Fibroblast of villous mesenchyme (primary cell): ENCODE measurements at regions not wholly inside any gene's neighbourhood (a gene's known extent, or its start where the extent isn't known, plus 50 kb on each side); places are given as distances from the start of the nearest gene placed in this dataset.

Experiments used
- DNase-seq: peaks from one replicate; pipeline ENCODE4 v3.0.0-alpha.2; 2010; ENCODE audit warnings: low read depth
- H3K4me3 ChIP-seq: 2 replicates; pipeline ENCODE4 v1.5.1; 2011; ENCODE audit warnings: low read depth, mild to moderate bottlenecking, low read length
- TF ChIP-seq, protein P1 (sequence below): IDR thresholded peaks from 2 replicates; pipeline ENCODE4 v1.5.1; 2012; ENCODE audit warnings: low read depth, mild to moderate bottlenecking, low read length; ENCODE audit not compliant: insufficient read depth

DNA sequence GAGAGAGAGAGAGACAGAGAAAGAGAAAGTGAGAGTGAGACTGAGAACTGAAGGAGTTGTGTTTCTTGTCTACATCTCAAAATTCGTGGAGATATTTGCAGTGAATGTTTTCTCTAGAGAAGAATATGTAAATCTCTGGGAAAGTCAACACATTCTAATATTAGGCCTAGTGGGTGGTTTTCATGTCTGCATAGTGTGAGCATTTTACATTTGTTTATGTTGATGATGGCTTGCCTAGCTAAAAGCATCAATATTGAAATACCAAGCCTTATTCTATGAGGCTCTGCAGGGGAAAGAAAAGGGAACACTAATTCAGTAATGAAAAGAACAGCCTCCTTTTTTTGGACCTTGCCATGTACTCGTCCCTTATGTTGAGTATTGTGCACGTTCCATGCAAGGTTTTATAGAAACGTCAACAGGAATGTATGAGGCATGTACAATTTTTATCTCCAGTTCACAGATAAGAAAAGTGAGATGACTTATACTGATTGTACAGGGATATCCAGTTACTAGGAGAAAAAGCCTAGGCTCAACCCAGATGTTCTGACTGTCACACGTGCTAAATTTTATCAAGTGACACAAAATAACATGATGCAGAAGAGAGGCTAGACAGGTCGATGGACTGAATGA, 1288.9 kb upstream of the SLC10A2 start:
- TF ChIP-seq, protein P1, sequence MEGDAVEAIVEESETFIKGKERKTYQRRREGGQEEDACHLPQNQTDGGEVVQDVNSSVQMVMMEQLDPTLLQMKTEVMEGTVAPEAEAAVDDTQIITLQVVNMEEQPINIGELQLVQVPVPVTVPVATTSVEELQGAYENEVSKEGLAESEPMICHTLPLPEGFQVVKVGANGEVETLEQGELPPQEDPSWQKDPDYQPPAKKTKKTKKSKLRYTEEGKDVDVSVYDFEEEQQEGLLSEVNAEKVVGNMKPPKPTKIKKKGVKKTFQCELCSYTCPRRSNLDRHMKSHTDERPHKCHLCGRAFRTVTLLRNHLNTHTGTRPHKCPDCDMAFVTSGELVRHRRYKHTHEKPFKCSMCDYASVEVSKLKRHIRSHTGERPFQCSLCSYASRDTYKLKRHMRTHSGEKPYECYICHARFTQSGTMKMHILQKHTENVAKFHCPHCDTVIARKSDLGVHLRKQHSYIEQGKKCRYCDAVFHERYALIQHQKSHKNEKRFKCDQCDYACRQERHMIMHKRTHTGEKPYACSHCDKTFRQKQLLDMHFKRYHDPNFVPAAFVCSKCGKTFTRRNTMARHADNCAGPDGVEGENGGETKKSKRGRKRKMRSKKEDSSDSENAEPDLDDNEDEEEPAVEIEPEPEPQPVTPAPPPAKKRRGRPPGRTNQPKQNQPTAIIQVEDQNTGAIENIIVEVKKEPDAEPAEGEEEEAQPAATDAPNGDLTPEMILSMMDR = no peak
- DNase-seq = no peak
- no peak overlapping the region for H3K4me3 ChIP-seq

DNA sequence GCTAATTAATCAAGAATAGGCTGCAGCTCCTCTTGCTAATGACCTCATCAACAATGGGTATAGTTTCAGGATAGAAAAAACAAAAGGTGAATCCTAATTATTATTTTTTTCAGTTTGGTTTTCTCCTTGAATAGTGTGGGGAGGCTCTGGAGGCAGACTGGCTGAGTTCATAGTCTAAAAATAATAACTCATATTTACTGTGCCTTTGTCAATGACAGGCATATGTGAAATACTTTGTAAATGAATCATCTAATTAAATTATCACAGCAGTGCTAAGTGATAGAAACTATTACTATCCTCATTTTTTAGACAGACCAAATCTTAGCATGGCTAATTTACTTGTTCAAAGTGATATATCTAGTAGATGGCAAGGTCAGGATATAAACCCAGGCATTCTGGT, 1261.0 kb upstream of the SLC10A2 start:
- TF ChIP-seq, protein P1 = no peak
- peak; percentile 5 for DNase-seq

DNA sequence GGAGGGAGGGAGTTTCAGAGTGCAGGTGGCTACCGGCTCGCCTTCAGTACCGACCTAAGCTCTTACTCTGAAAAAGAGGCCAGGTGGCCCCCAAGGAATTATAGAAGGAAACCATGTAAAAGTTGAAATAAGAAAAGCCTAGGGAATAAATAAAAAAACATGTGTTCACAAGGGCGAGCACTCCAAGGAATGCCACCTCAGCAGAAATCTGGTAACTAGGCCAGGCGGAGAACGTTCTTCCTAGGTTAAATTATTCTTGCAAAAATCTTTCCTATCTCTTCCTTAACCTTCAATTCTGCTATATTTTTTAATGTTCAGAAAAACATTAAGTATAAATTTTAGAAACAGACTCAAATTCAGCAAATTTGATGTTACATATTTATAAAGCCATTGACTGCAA, 1260.3 kb upstream of the SLC10A2 start:
- no peak for DNase-seq
- no peak overlapping the region for H3K4me3 ChIP-seq
- TF ChIP-seq, protein P1 = no peak

More for the DNA sequence above, 1261.0 kb upstream of the SLC10A2 start:
- H3K4me3 ChIP-seq = no peak overlapping the region

DNA sequence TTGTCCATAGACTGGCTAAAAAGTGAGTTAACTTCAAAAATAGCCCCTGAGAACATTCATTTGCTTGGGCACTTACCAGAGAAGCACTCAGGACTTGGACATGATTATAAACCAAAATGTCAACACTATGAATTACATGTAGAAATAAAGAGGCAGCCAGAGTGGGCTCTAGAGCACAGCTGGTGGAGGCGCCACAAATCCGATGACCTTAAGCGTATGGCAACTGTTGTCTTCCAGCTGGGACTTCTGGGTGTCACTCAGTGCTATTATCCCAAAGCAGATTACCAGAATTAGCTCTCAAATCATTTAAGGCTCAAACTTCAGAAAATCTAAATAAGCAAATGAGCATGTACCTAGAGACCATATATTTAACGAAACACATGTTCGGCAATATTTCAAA, 1255.5 kb upstream of the SLC10A2 start:
- TF ChIP-seq, protein P1 = no peak
- no peak overlapping the region for H3K4me3 ChIP-seq
- no peak for DNase-seq

DNA sequence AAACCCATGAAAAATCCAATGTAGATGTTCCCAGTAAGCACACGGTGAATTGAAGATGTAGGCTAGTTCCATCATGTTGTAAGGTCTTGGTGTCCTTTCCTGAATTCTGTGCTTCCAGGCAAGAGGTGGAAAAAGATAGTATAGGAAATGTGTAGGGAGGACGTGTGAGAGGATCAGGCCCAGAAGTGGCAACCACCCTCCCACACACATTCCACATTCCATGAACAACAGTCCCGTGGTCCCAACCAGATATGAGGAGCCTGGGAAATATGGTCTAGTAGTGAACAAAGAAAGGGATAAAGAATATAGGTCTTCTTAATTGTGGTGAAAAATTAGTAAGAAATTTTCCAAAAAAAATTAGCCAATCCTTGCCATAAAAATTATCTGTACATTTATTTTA, 1254.2 kb upstream of the SLC10A2 start:
- TF ChIP-seq, protein P1 = no peak
- no peak overlapping the region for H3K4me3 ChIP-seq
- no peak for DNase-seq

DNA sequence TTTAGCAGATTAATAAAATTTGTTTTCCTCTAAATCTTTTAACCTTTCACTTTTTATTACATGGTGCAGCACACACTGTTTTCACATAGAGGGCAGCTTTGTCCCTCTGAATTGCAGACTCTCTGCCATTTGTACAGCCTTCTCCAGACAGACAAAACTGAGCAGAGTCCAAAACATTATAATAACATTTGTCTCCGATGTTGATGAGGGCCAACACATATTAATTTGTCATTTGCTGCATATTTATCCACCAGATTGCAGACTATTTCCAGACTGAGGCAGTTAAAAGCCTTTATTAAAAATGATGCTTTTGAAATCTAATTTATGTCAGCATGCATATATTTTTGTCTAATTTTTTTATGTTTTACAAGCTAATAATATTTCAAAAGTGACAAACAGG, 1251.9 kb upstream of the SLC10A2 start:
- peak; percentile 21 for DNase-seq
- TF ChIP-seq, protein P1 = peak; percentile 45
- H3K4me3 ChIP-seq = no peak overlapping the region

DNA sequence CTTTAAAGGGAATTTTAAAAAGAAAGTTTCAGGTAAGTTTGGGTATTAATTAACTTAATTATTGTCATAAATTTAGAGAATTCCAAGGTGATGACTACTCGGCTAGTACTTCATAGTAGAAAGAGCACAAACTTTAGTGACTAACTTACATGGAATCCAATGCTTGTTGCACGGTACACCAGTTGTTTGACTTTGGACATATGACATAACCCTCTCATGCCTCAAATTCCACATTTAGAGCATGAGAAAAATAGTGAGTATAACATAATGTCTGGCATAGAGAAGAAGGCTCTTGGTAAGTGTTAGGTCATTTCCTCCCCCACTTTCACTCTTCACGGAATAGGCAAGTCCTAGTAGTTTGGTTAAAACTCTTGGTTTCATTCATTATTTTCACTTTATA, 1249.4 kb upstream of the SLC10A2 start:
- peak; percentile 72 for DNase-seq
- no peak overlapping the region for H3K4me3 ChIP-seq
- TF ChIP-seq, protein P1 = no peak
